GM21515 (cell line): ENCODE measurements at regions not wholly inside any gene's neighbourhood (a gene's known extent, or its start where the extent isn't known, plus 50 kb on each side); places are given as distances from the start of the nearest gene placed in this dataset.

ENCODE experiments used
- ATAC-seq: cut with Tn5 transposase; IDR thresholded peaks from one replicate; pipeline ENCODE4 v1.9.1; 2021; ENCODE audit not compliant: unreplicated experiment

- ATAC-seq: no peak
Observed at GRCh38 chr13:44211286-44211685, 162.3 kb upstream of the SERP2 start.

GRCh38 chr13:44211704-44212346 is 161.8 kb upstream of the SERP2 start:
- ATAC-seq: no peak

- ATAC-seq: no peak
Observed at GRCh38 chr13:44212633-44213396, 160.8 kb upstream of the SERP2 start.

GRCh38 chr13:44218501-44219240 is 155.0 kb upstream of the SERP2 start:
- no peak for ATAC-seq

- no peak for ATAC-seq
Observed at GRCh38 chr13:44219577-44220548, 153.8 kb upstream of the SERP2 start.

GRCh38 chr13:44220948-44221347 is 152.7 kb upstream of the SERP2 start:
- no peak for ATAC-seq

GRCh38 chr13:44221657-44222056 is 152.0 kb upstream of the SERP2 start:
- no peak for ATAC-seq

- ATAC-seq: no peak
Observed at GRCh38 chr13:44223770-44224444, 149.7 kb upstream of the SERP2 start.

GRCh38 chr13:44224450-44225149 is 149.0 kb upstream of the SERP2 start:
- ATAC-seq: no peak

- ATAC-seq: no peak
Observed at GRCh38 chr13:44229371-44230030, 144.1 kb upstream of the SERP2 start.

- no peak for ATAC-seq
Observed at GRCh38 chr13:44230071-44230470, 143.6 kb upstream of the SERP2 start.

GRCh38 chr13:44230736-44231135 is 142.9 kb upstream of the SERP2 start:
- ATAC-seq: no peak

- ATAC-seq: no peak
Observed at GRCh38 chr13:44231786-44232516, 141.7 kb upstream of the SERP2 start.

- no peak for ATAC-seq
Observed at GRCh38 chr13:44232774-44233173, 140.8 kb upstream of the SERP2 start.

- ATAC-seq: no peak
Observed at GRCh38 chr13:44234566-44234965, 139.1 kb upstream of the SERP2 start.

- ATAC-seq: no peak
Observed at GRCh38 chr13:44236370-44236769, 137.3 kb upstream of the SERP2 start.

- ATAC-seq: no peak
Observed at GRCh38 chr13:44236801-44237207, 136.8 kb upstream of the SERP2 start.

GRCh38 chr13:44237276-44237767 is 136.3 kb upstream of the SERP2 start:
- peak; percentile 71 for ATAC-seq
